HG03159 (cell line): ENCODE measurements at regions not wholly inside any gene's neighbourhood (a gene's known extent, or its start where the extent isn't known, plus 50 kb on each side); places are given as distances from the start of the nearest gene placed in this dataset.

Experiments used
- ATAC-seq: cut with Tn5 transposase; IDR thresholded peaks from one replicate; pipeline ENCODE4 v1.9.1; 2021; ENCODE audit warnings: mild to moderate bottlenecking, moderate library complexity; ENCODE audit not compliant: unreplicated experiment

GRCh38 chr18:67300498-67300897 lies 216.0 kb downstream of the DSEL start:
- ATAC-seq = no peak

GRCh38 chr18:67292814-67293213 lies 223.7 kb downstream of the DSEL start:
- ATAC-seq = no peak

GRCh38 chr18:67290421-67290820 lies 226.1 kb downstream of the DSEL start:
- no peak for ATAC-seq

- no peak for ATAC-seq
These were observed 230.9 kb downstream of the DSEL start for GRCh38 chr18:67285583-67285982.

GRCh38 chr18:67282796-67283195 lies 233.7 kb downstream of the DSEL start:
- ATAC-seq = no peak

GRCh38 chr18:67281746-67282145 lies 234.8 kb downstream of the DSEL start:
- no peak for ATAC-seq

- ATAC-seq = no peak
These were observed 235.9 kb downstream of the DSEL start for GRCh38 chr18:67280486-67281242.

GRCh38 chr18:67279988-67280387 lies 236.5 kb downstream of the DSEL start:
- ATAC-seq = no peak

GRCh38 chr18:67278984-67279383 lies 237.5 kb downstream of the DSEL start:
- no peak for ATAC-seq

GRCh38 chr18:67276638-67277037 lies 239.9 kb downstream of the DSEL start:
- ATAC-seq = no peak

GRCh38 chr18:67273288-67273687 lies 243.2 kb downstream of the DSEL start:
- no peak for ATAC-seq

GRCh38 chr18:67269206-67269605 lies 247.3 kb downstream of the DSEL start:
- no peak for ATAC-seq

- ATAC-seq = no peak
These were observed 248.0 kb downstream of the DSEL start for GRCh38 chr18:67268530-67268929.

GRCh38 chr18:67266246-67267237 lies 250.0 kb downstream of the DSEL start:
- ATAC-seq = no peak

- ATAC-seq = no peak
These were observed 250.9 kb downstream of the DSEL start for GRCh38 chr18:67265464-67266245.

GRCh38 chr18:67261931-67262552 lies 254.5 kb downstream of the DSEL start:
- ATAC-seq = no peak

- no peak for ATAC-seq
These were observed 255.7 kb downstream of the DSEL start for GRCh38 chr18:67260841-67261240.

GRCh38 chr18:67250776-67251424 lies 265.6 kb downstream of the DSEL start:
- no peak for ATAC-seq

- no peak for ATAC-seq
These were observed 272.5 kb downstream of the DSEL start for GRCh38 chr18:67243799-67244587.
